ENCODE measurements at regions not wholly inside any gene's neighbourhood (a gene's known extent, or its start where the extent isn't known, plus 50 kb on each side); places are given as distances from the start of the nearest gene placed in this dataset.

- Histone ChIP-seq H4K20me1 (ENCODE audit: control insufficient read depth, extremely low read depth, insufficient read depth, low read length) (no peaks in the 10 kb centered on the region), H3K4me2 (ENCODE audit: control insufficient read depth, extremely low read depth, insufficient read depth, low read depth, low read length) (no peak overlapping the region), H3K4me1 (ENCODE audit: control insufficient read depth, extremely low read depth, insufficient read depth, low read length) (peaks cover 6% of the 10 kb centered on the region), H3K9me3 (ENCODE audit: control insufficient read depth, low read depth, low read length) (no peaks in the 10 kb centered on the region), H3K9me1 (ENCODE audit: control insufficient read depth, extremely low read depth, insufficient read depth, low read length) (no peaks in the 10 kb centered on the region), H3K9ac (ENCODE audit: control insufficient read depth, extremely low read depth, insufficient read depth, low read length) (no peak overlapping the region), H3K79me2 (ENCODE audit: control insufficient read depth, insufficient read depth, low read length) (no peaks in the 10 kb centered on the region), H3K27me3 (ENCODE audit: control insufficient read depth, extremely low read depth, insufficient read depth, low read length) (no peaks in the 10 kb centered on the region), H3K4me3 (ENCODE audit: control insufficient read depth in 2 of 3, extremely low read depth in 1 of 3, insufficient read depth in 2 of 3, low read depth in 1 of 3, low read length in 3 of 3) (no peak overlapping the region), H3K36me3 (ENCODE audit: control insufficient read depth in 2 of 2, extremely low read depth in 1 of 2, insufficient read depth in 2 of 2, low read length in 2 of 2) (no peaks in the 10 kb centered on the region), H3K27ac (ENCODE audit: control insufficient read depth, insufficient read depth, low read length) (no peak overlapping the region), H2AFZ (ENCODE audit: control insufficient read depth, low read length) (no peak overlapping the region)
- dilution Hi-C loops (cut with MboI; ENCODE audit: extremely low pct_ligation_motif_present, low sequenced_read_pairs), result no loop called here
- DNase-seq (ENCODE audit: low read depth, low spot score) (no peak), FAIRE-seq (peak; percentile 32)
- TF ChIP-seq, protein P1, sequence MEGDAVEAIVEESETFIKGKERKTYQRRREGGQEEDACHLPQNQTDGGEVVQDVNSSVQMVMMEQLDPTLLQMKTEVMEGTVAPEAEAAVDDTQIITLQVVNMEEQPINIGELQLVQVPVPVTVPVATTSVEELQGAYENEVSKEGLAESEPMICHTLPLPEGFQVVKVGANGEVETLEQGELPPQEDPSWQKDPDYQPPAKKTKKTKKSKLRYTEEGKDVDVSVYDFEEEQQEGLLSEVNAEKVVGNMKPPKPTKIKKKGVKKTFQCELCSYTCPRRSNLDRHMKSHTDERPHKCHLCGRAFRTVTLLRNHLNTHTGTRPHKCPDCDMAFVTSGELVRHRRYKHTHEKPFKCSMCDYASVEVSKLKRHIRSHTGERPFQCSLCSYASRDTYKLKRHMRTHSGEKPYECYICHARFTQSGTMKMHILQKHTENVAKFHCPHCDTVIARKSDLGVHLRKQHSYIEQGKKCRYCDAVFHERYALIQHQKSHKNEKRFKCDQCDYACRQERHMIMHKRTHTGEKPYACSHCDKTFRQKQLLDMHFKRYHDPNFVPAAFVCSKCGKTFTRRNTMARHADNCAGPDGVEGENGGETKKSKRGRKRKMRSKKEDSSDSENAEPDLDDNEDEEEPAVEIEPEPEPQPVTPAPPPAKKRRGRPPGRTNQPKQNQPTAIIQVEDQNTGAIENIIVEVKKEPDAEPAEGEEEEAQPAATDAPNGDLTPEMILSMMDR (optimal IDR thresholded peaks at IDR 0.05 in 1 of 3, IDR thresholded peaks at IDR 0.05 in 1 of 3, conservative IDR thresholded peaks at IDR 0.05 in 1 of 3; ENCODE audit: extremely low read depth in 1 of 3, insufficient read depth in 2 of 3, low read length in 3 of 3), result no peak
- no peak for TF ChIP-seq EZH2 (IDR thresholded peaks at IDR 0.05; ENCODE audit: low read length)
These were observed 145.8 kb upstream of the SPRY1 start for GRCh38 chr4:123250843-123251242.

DNA sequence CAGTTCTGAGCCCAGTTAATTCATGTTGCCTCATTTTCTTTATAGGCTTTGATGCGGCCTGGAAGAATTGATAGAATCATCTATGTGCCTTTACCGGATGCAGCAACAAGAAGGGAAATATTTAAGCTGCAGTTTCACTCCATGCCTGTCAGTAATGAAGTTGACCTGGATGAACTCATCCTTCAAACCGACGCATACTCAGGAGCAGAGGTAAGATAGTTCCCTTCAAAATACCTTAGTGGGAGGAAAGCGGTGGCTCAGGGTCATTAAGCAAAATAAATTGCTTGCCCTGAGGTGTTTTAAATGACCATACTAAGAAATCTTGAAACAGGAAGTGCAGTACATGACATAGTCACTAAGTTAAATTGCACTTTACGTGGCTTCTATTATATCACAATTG, 140.6 kb upstream of the SPRY1 start:
- DNase-seq (ENCODE audit: low read depth, low spot score) (no peak), FAIRE-seq (no peak)
- Histone ChIP-seq H3K9me1 (ENCODE audit: control insufficient read depth, extremely low read depth, insufficient read depth, low read length) (no peaks in the 10 kb centered on the region), H4K20me1 (ENCODE audit: control insufficient read depth, extremely low read depth, insufficient read depth, low read length) (no peaks in the 10 kb centered on the region), H3K4me1 (ENCODE audit: control insufficient read depth, extremely low read depth, insufficient read depth, low read length) (peaks cover 4% of the 10 kb centered on the region), H3K4me2 (ENCODE audit: control insufficient read depth, extremely low read depth, insufficient read depth, low read depth, low read length) (no peak overlapping the region), H3K9ac (ENCODE audit: control insufficient read depth, extremely low read depth, insufficient read depth, low read length) (no peak overlapping the region), H3K27me3 (ENCODE audit: control insufficient read depth, extremely low read depth, insufficient read depth, low read length) (no peaks in the 10 kb centered on the region), H3K79me2 (ENCODE audit: control insufficient read depth, insufficient read depth, low read length) (no peaks in the 10 kb centered on the region), H3K27ac (ENCODE audit: control insufficient read depth, insufficient read depth, low read length) (no peak overlapping the region), H3K4me3 (ENCODE audit: control insufficient read depth in 2 of 3, extremely low read depth in 1 of 3, insufficient read depth in 2 of 3, low read depth in 1 of 3, low read length in 3 of 3) (no peak overlapping the region), H3K9me3 (ENCODE audit: control insufficient read depth, low read depth, low read length) (no peaks in the 10 kb centered on the region), H2AFZ (ENCODE audit: control insufficient read depth, low read length) (no peak overlapping the region), H3K36me3 (ENCODE audit: control insufficient read depth in 2 of 2, extremely low read depth in 1 of 2, insufficient read depth in 2 of 2, low read length in 2 of 2) (no peaks in the 10 kb centered on the region)
- dilution Hi-C loops (cut with MboI; ENCODE audit: extremely low pct_ligation_motif_present, low sequenced_read_pairs), result no loop called here
- TF ChIP-seq EZH2 (IDR thresholded peaks at IDR 0.05; ENCODE audit: low read length), result no peak
- TF ChIP-seq, protein P1 (optimal IDR thresholded peaks at IDR 0.05 in 1 of 3, IDR thresholded peaks at IDR 0.05 in 1 of 3, conservative IDR thresholded peaks at IDR 0.05 in 1 of 3; ENCODE audit: extremely low read depth in 1 of 3, insufficient read depth in 2 of 3, low read length in 3 of 3), result no peak

Measured in keratinocyte (primary cell).